ENCODE measurements at regions not wholly inside any gene's neighbourhood (a gene's known extent, or its start where the extent isn't known, plus 50 kb on each side); places are given as distances from the start of the nearest gene placed in this dataset.
"Not testable (repeated sequence)": the region's sequence is repeated elsewhere in the genome, so short reads cannot be mapped to it uniquely, and the experiment has no call there.

GRCh38 chr2:182639971-182640370, 76.1 kb upstream of the DNAJC10 start:
- DNase-seq (ENCODE audit: low spot score) = no peak

GRCh38 chr2:182642328-182642727, 73.7 kb upstream of the DNAJC10 start:
- DNase-seq (ENCODE audit: low spot score) = no peak

- no peak for DNase-seq (ENCODE audit: low spot score)
Observed at GRCh38 chr2:182646763-182647498, 69.1 kb upstream of the DNAJC10 start.

GRCh38 chr2:182647499-182647787, 68.6 kb upstream of the DNAJC10 start:
- no peak for DNase-seq (ENCODE audit: low spot score)

- no peak for DNase-seq (ENCODE audit: low spot score)
Observed at GRCh38 chr2:182649316-182649715, 66.7 kb upstream of the DNAJC10 start.

GRCh38 chr2:182650704-182651103, 65.4 kb upstream of the DNAJC10 start:
- peak; percentile 39 for DNase-seq (ENCODE audit: low spot score)

GRCh38 chr2:182652326-182652725, 63.7 kb upstream of the DNAJC10 start:
- DNase-seq (ENCODE audit: low spot score) = no peak

GRCh38 chr2:182655750-182656149, 60.3 kb upstream of the DNAJC10 start:
- DNase-seq (ENCODE audit: low spot score) = no peak

GRCh38 chr2:182664212-182664611, 51.8 kb upstream of the DNAJC10 start:
- DNase-seq (ENCODE audit: low spot score) = no peak

GRCh38 chr2:182665500-182665899, 50.6 kb upstream of the DNAJC10 start:
- DNase-seq (ENCODE audit: low spot score) = not testable (repeated sequence)

Measured in kidney capillary endothelial cell (primary cell).